IPS-18a (cell line): ENCODE measurements at regions not wholly inside any gene's neighbourhood (a gene's known extent, or its start where the extent isn't known, plus 50 kb on each side); places are given as distances from the start of the nearest gene placed in this dataset.

Experiments
- H3K27ac ChIP-seq: one replicate; pipeline ENCODE4 v1.5.1; 2013; ENCODE audit warnings: low read length
- H3K27me3 ChIP-seq: one replicate; pipeline ENCODE4 v1.6.1; 2013; ENCODE audit warnings: mild to moderate bottlenecking, low read length; ENCODE audit not compliant: control insufficient read depth, insufficient read depth
- H3K36me3 ChIP-seq: one replicate; pipeline ENCODE4 v1.6.1; 2013; ENCODE audit warnings: low read depth, low read length; ENCODE audit not compliant: control insufficient read depth
- H3K4me1 ChIP-seq: one replicate; pipeline ENCODE4 v1.6.1; 2013; ENCODE audit warnings: low read depth, low read length; ENCODE audit not compliant: control insufficient read depth
- H3K4me3 ChIP-seq: one replicate; pipeline ENCODE4 v1.5.1; 2013; ENCODE audit warnings: low read length
- H3K9ac ChIP-seq: one replicate; pipeline ENCODE4 v1.6.1; 2013; ENCODE audit warnings: mild to moderate bottlenecking, low read length, moderate library complexity
- H3K9me3 ChIP-seq: one replicate; pipeline ENCODE4 v1.6.1; 2013; ENCODE audit warnings: low read depth, low read length; ENCODE audit not compliant: control insufficient read depth

GRCh38 chr2:57105694-57106093, 921.9 kb downstream of the CCDC85A start:
- H3K4me1 ChIP-seq: no peaks in the 10 kb centered on the region

GRCh38 chr2:57107353-57107752, 923.6 kb downstream of the CCDC85A start:
- Histone ChIP-seq H3K9me3 (peaks cover 4% of the 10 kb centered on the region), H3K36me3 (no peaks in the 10 kb centered on the region), H3K4me3 (no peak overlapping the region), H3K4me1 (no peaks in the 10 kb centered on the region), H3K27me3 (no peaks in the 10 kb centered on the region), H3K27ac (no peak overlapping the region), H3K9ac (no peak overlapping the region)

More at GRCh38 chr2:57105694-57106093, 921.9 kb downstream of the CCDC85A start:
- Histone ChIP-seq H3K27ac (no peak overlapping the region), H3K4me3 (no peak overlapping the region), H3K9me3 (peaks cover 4% of the 10 kb centered on the region), H3K9ac (no peak overlapping the region), H3K27me3 (no peaks in the 10 kb centered on the region), H3K36me3 (no peaks in the 10 kb centered on the region)

- H3K4me1 ChIP-seq: no peaks in the 10 kb centered on the region
- no peaks in the 10 kb centered on the region for H3K36me3 ChIP-seq
- H3K27me3 ChIP-seq: no peaks in the 10 kb centered on the region
- H3K4me3 ChIP-seq: no peak overlapping the region
- H3K27ac ChIP-seq: no peak overlapping the region
- H3K9me3 ChIP-seq: peaks cover 4% of the 10 kb centered on the region
- H3K9ac ChIP-seq: no peak overlapping the region
Observed at GRCh38 chr2:57111531-57111930, 927.7 kb downstream of the CCDC85A start.

- H3K9me3 ChIP-seq: no peaks in the 10 kb centered on the region
- H3K36me3 ChIP-seq: no peaks in the 10 kb centered on the region
- H3K9ac ChIP-seq: no peak overlapping the region
- no peak overlapping the region for H3K27ac ChIP-seq
- H3K4me1 ChIP-seq: no peaks in the 10 kb centered on the region
- H3K4me3 ChIP-seq: no peak overlapping the region
- no peaks in the 10 kb centered on the region for H3K27me3 ChIP-seq
Observed at GRCh38 chr2:57119141-57119540, 927.5 kb upstream of the VRK2 start.

GRCh38 chr2:57126410-57126809, 920.2 kb upstream of the VRK2 start:
- Histone ChIP-seq H3K36me3 (no peaks in the 10 kb centered on the region), H3K9ac (no peak overlapping the region), H3K4me3 (no peak overlapping the region), H3K27me3 (no peaks in the 10 kb centered on the region), H3K4me1 (no peaks in the 10 kb centered on the region), H3K27ac (no peak overlapping the region), H3K9me3 (no peaks in the 10 kb centered on the region)

GRCh38 chr2:57139179-57139578, 907.4 kb upstream of the VRK2 start:
- no peak overlapping the region for H3K9ac ChIP-seq
- H3K4me1 ChIP-seq: no peaks in the 10 kb centered on the region
- H3K27ac ChIP-seq: no peak overlapping the region
- no peak overlapping the region for H3K4me3 ChIP-seq
- no peaks in the 10 kb centered on the region for H3K27me3 ChIP-seq
- no peaks in the 10 kb centered on the region for H3K9me3 ChIP-seq
- H3K36me3 ChIP-seq: no peaks in the 10 kb centered on the region

- H3K9ac ChIP-seq: no peak overlapping the region
- no peaks in the 10 kb centered on the region for H3K36me3 ChIP-seq
- no peak overlapping the region for H3K27ac ChIP-seq
- H3K9me3 ChIP-seq: no peaks in the 10 kb centered on the region
- H3K4me1 ChIP-seq: no peaks in the 10 kb centered on the region
- no peaks in the 10 kb centered on the region for H3K27me3 ChIP-seq
- H3K4me3 ChIP-seq: no peak overlapping the region
Observed at GRCh38 chr2:57141269-57141668, 905.3 kb upstream of the VRK2 start.

- Histone ChIP-seq H3K9ac (no peak overlapping the region), H3K36me3 (no peaks in the 10 kb centered on the region), H3K27ac (no peak overlapping the region), H3K9me3 (no peaks in the 10 kb centered on the region), H3K4me3 (no peak overlapping the region), H3K4me1 (no peaks in the 10 kb centered on the region), H3K27me3 (no peaks in the 10 kb centered on the region)
Observed at GRCh38 chr2:57146951-57147350, 899.7 kb upstream of the VRK2 start.

- H3K9me3 ChIP-seq: no peaks in the 10 kb centered on the region
- H3K27me3 ChIP-seq: no peaks in the 10 kb centered on the region
- peaks cover 10% of the 10 kb centered on the region for H3K4me1 ChIP-seq
- no peak overlapping the region for H3K4me3 ChIP-seq
- no peak overlapping the region for H3K9ac ChIP-seq
- H3K36me3 ChIP-seq: no peaks in the 10 kb centered on the region
- no peak overlapping the region for H3K27ac ChIP-seq
Observed at GRCh38 chr2:57156231-57156924, 890.2 kb upstream of the VRK2 start.

- Histone ChIP-seq H3K9ac (no peak overlapping the region), H3K9me3 (no peaks in the 10 kb centered on the region), H3K4me3 (no peak overlapping the region), H3K27me3 (no peaks in the 10 kb centered on the region), H3K36me3 (no peaks in the 10 kb centered on the region), H3K4me1 (peaks cover 10% of the 10 kb centered on the region), H3K27ac (no peak overlapping the region)
Observed at GRCh38 chr2:57160976-57161375, 885.6 kb upstream of the VRK2 start.

- H3K9ac ChIP-seq: no peak overlapping the region
- H3K27me3 ChIP-seq: no peaks in the 10 kb centered on the region
- no peaks in the 10 kb centered on the region for H3K9me3 ChIP-seq
- H3K4me3 ChIP-seq: no peak overlapping the region
- no peak overlapping the region for H3K27ac ChIP-seq
- H3K4me1 ChIP-seq: no peaks in the 10 kb centered on the region
- H3K36me3 ChIP-seq: no peaks in the 10 kb centered on the region
Observed at GRCh38 chr2:57177176-57177575, 869.4 kb upstream of the VRK2 start.

- H3K9ac ChIP-seq: no peak overlapping the region
- no peaks in the 10 kb centered on the region for H3K9me3 ChIP-seq
- H3K27ac ChIP-seq: no peak overlapping the region
- no peaks in the 10 kb centered on the region for H3K36me3 ChIP-seq
- H3K4me3 ChIP-seq: no peak overlapping the region
- H3K4me1 ChIP-seq: peaks cover 3% of the 10 kb centered on the region
- no peaks in the 10 kb centered on the region for H3K27me3 ChIP-seq
Observed at GRCh38 chr2:57180042-57180567, 866.5 kb upstream of the VRK2 start.
